RCC 7860 (cell line): ENCODE measurements at regions not wholly inside any gene's neighbourhood (a gene's known extent, or its start where the extent isn't known, plus 50 kb on each side); places are given as distances from the start of the nearest gene placed in this dataset.
"Not testable (repeated sequence)": the region's sequence is repeated elsewhere in the genome, so short reads cannot be mapped to it uniquely, and the experiment has no call there.

ENCODE experiments used
- DNase-seq: peaks from one replicate; pipeline ENCODE4 v3.0.0-alpha.2; 2015; ENCODE audit warnings: low spot score
- FAIRE-seq: peaks from 2 replicates; lab custom pipeline; 2012; peaks lifted over from hg19 to GRCh38; lab: Jason Lieb, UNC

DNA sequence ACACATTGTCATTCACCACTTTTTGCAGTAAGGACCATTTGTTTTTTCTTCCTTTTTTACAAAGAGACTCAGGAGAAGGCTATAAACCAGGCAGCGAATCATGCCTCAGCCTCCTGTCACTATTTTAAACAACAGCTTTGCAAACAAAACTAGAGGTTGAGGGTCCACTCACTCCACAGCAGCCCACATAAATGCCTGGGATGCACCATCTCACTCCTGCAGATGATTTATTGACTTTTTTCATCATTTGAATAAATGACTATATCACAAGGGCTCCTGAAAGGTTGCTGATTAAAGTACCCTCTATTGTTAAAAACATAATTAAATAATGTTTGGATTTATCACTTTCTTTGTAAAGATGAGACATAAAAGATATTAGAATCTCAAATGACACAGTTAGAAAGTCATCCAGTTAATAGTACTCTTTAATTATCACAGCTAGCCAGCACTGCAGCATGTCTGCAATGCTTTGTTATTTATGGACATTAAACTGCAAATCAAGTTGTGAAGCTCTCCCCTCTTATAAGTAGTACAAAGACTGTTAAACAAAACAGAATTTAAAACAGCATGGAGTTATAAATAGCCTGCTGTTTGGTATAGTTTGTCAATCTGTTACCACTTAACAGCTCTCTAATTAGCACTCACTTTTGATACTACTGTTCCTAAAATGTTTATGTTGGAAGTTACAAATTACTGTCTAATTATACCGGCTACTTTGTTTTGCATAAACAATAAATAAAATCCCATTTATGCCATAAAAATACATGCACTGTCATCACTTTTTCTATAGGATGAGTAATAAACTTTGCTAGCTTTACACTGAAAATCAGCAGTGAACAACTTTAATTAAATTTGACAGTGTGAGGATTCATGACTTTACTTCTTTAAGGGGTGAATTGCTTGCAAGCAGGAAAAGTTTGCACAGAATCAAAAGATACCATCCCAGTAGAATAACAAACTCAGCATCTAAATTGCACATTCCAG is 853.2 kb downstream of the UQCRFS1 start:
- FAIRE-seq (no peak), DNase-seq (no peak)

DNA sequence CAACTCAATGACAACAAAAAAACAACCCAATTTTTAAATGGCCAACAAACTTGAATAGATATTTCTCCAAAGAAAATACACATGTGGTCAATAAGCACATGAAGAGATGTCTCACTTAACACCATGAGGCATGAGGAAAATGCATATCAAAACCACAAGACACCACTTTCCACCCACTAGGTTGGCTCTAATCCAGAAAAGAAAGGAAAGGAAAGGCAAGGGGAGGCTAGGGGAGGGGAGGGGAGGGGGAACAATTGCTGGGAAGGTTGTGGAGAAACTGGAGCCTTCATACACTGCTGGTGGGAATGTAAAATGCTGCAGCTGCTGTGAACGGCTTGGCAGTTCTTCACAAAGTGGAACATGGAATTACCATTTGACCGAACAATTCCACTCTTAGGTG is 854.3 kb downstream of the UQCRFS1 start:
- no peak for DNase-seq
- no peak for FAIRE-seq

DNA sequence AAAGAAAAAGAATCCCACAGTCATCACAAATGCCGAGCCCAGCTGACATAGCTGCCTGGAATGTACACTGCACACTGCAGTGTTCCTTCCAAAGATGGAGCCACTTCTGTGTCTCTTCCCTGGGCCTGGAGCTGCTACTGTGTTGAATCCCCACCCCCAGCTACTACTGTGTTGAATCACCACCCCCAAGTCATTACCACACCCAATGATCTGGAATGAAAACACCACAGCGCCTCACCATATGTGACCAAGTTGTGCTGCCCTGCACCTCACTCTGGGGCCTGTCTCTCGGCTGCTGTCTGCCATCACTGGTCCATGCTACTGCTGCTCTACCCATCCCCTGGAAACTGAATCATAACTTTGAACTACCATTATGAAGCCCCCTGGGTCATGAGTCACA is 861.2 kb downstream of the UQCRFS1 start:
- DNase-seq, result no peak
- no peak for FAIRE-seq

DNA sequence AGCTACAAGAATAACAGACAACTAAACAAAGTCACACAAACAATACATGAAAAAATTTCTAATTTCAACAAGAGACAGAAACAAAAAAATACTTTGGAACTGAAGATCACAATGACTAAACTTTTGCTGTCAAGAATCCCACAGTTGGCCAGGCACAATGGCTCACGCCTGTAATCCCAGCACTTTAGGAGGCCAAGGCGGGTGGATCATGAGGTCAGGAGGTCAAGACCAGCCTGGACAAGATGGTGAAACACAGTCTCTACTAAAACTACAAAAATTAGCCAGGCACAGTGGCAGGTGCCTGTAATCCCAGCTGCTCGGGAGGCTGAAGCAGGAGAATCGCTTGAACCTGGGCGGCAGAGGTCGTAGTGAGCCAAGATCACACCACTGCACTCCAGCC is 861.6 kb downstream of the UQCRFS1 start:
- FAIRE-seq, DNase-seq: not testable (repeated sequence)

DNA sequence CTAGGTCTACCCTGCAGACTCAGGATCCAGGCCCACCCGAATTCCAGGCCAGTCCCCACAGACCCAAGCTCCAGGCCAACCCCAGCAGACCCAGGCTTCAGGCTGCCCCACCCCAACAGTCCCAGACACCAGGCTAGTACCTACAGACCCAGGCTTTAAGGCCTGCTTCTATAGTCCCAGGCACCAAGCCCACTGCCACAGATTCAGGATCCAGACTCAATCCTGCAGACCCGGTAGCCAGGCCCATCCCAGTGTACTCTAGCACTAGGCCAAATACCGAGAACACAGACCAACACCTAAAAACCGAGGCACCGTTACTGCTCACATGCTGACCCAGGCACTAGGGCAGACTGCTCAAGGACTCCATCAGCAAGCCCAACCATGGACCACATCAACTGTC is 862.3 kb downstream of the UQCRFS1 start:
- FAIRE-seq (no peak), DNase-seq (no peak)

DNA sequence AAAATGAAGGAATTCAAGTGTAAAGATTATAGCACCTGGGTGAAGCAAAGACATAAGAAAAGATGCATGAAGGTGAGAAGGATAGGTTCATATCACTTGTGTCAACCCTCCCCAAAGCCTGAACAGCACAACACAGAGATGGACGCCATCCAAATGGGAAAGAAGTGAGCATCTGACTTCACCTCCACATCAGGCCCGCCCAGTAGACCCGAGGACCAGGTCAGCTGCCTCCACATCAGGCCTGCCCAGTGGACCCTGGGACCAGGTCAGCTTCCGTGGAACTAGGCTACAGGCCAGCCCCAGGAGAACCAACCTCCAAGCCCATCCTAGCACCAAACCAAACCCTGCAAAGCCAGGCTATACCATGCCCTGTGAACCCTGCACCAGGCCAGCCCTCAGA is 862.9 kb downstream of the UQCRFS1 start:
- no peak for FAIRE-seq
- no peak for DNase-seq

DNA sequence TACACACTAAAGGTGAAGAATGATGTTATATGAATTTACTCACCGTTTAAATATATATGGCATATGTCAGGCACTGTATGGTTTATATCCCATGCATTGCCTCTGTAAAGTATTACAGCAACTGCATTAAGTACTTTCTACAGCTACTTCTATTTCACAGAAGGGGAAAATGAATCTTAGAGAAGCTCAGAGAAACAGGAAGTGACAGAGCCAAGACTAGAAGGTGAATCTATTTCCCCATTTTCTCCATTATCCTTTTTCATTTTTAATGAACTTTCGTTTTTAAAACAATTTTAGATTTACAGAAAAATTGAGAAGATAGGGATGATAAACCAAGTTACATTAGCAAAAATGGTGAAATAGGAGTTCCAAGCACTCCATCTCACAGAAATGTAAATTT is 863.3 kb downstream of the UQCRFS1 start:
- FAIRE-seq, result no peak
- no peak for DNase-seq

DNA sequence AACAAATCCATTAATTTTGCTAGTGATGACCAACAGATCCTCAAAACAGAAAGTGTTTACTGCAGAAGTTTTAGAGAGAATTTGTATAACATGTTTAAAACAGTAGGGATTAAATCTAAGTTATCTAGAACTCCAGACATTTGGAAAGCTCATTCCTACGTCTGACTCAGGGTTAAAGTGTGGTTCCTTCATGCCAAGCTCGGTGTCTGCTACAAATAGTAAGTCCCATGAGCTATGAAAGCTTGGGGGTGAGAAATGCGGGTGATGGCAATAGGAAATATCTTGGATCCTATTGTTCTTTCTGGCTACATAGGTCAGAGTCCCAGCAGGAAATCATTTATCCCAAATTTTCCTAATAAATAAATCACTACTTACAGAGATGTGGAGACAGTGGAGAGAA is 867.1 kb downstream of the UQCRFS1 start:
- DNase-seq (no peak), FAIRE-seq (no peak)

DNA sequence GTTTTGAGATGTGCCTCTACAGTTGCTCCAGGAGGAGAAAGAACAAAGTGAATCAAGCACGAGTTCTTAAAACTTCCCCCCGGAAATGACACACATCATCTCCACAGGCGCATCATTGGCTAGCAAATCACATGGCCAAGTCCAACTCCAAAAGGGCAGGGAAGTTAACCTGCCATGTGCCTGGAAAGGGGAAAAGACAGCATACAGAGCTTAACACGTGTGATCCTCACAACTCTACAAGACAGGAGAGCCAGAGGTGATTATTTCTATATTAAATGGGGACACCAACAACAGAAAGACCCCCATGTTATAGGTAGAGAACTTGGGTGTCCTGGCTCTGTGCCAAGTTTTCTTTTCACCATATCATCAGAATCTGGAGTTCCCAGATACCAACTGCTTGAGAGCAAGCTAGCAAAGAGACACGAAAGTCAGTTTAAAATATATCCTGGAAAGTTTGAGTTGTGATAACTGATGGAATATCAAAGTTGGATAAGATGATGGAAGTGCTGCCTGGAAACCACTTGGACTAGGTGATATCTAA is 871.1 kb downstream of the UQCRFS1 start:
- FAIRE-seq, result no peak
- no peak for DNase-seq

DNA sequence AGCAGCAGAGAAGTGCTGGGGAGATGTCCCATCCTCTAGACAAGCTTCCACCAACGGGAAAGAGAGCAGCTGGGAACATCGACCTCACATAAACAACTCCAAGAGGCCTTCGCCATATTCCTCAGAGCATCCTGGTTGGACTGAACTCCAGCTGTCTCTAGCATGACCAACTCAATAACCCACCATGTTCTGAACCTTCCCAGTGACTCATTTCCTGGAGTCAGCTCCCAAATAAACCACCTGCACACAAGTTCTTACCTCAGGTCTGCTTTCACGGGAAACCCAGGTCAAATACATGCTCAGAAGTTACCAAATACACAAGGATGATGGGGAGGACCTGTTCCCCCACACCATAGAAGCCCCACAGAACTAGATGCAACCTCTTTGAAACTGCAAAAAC is 878.5 kb downstream of the UQCRFS1 start:
- FAIRE-seq (no peak), DNase-seq (no peak)

DNA sequence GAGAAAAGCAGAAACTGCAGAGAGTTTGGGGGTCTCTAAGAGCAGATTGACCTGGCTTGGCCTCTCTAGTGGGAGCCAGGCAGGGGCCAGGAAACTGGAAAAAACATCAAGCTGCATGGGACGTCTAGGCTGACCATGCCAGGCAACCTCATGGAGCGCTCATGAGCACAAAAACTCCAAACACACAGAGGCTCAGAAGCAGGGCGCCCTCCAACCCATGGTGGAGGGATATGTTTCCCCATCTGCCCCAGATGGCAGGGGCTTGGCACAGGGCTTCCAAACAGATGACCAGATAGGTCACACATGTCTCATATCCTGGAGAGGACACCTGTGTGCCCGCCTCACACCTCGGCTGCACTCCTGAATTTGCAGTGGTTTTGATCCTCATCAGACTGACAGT is 879.0 kb downstream of the UQCRFS1 start:
- FAIRE-seq (no peak), DNase-seq (no peak)

DNA sequence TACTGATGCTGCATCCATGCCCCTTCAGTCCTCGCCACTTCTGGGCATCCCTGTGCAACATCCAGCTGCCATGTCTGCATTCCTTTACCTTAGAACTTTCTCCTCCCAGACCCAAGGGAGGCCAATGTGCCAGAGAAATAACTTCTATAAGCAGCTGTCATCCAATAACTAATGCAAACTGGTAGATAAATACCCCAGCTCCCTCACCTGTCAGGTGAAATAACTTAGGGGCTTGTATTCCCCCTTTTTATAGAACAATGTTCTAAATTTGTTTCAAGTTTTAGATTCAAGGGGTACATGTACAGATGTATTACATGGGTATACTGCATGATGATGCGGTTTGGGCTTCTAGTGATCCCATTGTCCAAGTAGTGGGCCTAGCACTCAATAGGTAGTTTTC is 880.1 kb downstream of the UQCRFS1 start:
- FAIRE-seq (no peak), DNase-seq (no peak)

DNA sequence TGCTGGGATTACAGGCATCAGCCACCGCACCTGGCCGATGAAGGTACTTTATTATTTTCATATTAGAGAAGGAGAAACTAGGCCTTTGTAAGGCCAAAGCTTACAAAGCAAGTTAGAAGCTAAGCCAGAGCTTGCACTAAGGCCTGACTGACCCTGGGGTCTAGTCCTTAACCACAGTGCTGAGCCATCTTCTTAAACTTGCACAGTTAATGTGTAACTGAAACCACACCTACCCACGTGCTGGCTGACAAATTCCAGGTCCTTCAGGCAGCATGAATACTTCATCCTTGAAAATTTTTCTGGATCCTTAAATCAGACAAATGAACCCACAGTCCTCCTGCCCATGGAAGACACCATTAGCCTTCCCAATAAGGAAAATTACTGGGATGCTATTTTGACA is 880.6 kb downstream of the UQCRFS1 start:
- FAIRE-seq, result no peak

DNA sequence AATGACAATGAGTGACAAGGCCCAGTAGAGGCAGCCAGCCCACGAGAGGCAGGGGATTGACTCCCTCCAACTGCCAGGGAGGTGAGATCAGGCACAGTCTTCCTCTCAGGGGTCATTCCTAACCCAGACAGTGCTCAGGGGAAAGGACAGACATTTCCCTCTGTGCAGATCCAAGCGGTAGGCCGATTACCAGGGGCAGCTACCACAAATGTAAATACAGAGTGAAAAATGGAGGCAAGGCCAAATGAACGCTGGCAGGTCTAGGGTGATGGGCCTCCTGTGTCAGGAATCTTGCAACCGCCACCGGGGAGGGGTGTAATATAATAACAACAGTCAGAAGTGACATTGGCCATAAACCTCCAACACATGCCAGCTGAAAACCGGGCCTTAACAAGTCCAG is 881.4 kb downstream of the UQCRFS1 start:
- DNase-seq, result no peak
- no peak for FAIRE-seq

More for the DNA sequence above, 880.6 kb downstream of the UQCRFS1 start:
- peak; percentile 6 for DNase-seq

DNA sequence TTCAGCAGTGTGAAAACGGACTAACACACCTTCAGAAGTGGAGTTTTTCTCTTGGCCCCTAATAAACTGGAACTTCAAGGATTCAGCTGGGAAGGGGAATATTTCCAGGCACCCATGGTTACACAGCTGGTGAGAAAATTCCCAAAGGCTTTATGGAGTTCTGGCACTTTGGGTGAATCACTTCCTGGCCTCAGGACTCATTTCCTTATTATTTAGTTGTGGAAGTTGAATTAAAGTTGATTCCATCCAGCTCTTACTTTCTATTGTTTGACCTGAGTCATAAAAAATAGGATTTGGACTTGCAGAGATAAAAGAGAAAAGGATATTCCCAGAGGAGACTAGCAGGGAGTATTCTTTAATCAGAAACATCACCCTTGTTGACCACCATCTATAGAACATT is 882.1 kb downstream of the UQCRFS1 start:
- DNase-seq (peak; percentile 35), FAIRE-seq (no peak)

DNA sequence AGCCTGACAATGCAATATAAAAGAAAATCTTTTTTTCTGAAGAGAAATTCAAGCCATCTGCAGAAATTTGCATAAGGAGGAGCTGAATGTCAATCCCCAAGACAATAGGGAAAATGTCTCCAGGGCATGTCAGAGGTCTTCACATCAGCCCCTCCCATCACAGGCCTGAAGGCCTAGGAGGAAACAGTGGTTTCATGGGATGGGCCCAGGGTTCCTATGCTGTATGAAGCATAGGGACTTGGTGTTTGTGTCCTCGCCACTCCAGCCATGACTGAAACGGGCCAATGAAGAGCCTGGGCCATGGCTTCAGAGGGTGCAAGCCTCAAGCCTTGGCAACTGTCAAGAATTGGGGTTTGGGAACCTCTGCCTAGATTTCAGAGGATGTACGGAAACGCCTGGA is 883.5 kb downstream of the UQCRFS1 start:
- DNase-seq, result no peak
- no peak for FAIRE-seq

DNA sequence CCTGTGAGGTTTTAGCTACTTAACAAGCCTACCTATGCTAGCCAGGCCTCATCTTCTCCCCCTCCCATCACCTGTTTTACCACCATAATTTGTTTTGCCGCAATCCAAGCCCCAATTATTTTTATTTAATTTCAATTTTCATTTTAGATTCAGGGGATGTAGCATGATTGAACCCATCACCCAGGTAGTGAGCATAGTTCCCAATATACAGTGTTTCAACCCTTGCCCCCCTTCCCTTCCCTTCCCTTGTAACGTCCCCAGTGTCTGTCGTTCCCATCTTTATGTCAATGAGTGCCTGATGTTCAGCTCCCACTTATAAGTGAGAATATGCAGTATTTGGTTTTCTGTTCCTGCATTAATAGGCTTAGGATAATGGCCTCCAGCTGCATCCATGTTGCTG is 885.0 kb downstream of the UQCRFS1 start:
- FAIRE-seq, result no peak
- DNase-seq, result no peak

DNA sequence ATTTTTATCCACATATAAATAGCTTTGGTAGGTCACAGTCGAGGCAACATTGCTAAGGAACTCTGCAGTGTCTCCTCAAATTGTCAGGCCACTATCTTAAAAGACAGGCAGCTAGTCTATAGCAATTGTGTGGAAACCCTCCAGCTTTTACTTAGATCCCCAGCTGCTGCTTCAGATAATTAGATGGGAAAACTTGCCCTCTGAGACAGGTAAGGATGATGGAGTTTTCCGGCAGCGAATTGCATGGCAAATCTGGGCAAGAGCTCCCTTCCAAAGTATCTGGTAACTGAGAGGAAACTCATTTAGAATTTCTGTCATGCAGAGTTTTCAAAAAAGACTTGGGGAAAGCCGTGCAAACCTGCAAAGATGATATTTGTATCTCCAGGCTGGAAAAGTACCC is 886.2 kb downstream of the UQCRFS1 start:
- no peak for FAIRE-seq
- DNase-seq, result no peak

DNA sequence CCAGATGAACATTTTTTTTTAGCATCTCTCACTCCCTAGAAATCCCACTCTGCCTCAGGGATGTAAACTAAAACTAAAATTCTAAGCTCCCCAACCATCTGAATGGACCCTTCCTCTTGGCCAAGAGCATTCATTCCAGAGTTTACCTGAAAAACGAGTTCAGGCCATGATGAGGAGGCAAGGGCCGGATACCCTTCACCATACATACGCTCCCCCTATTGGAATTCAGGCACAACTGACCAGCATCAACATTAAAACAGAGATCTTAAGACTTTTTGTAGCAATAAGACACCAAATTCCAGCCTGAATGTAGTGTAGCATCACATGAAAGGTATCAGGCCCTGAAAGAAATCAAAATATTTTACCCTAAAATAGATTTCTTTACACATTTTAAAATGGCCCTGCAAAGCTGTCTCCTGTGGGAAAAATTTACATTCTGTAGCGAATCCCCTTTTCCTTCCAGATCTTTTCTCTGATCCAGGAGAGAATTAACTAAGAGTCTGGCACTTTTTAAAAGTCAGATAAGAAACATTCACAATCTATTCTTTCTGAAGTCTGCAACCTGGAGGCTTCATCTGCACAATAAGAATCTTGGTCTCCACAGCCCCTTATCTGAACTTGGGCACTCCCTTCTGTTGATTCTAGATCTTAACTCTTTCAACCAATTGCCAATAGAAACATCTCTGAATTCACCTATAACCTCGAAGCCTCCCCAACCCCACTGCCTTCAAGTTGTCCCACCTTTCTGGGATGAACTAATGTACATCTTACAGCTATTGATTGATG is 888.5 kb downstream of the UQCRFS1 start:
- no peak for FAIRE-seq
- no peak for DNase-seq

DNA sequence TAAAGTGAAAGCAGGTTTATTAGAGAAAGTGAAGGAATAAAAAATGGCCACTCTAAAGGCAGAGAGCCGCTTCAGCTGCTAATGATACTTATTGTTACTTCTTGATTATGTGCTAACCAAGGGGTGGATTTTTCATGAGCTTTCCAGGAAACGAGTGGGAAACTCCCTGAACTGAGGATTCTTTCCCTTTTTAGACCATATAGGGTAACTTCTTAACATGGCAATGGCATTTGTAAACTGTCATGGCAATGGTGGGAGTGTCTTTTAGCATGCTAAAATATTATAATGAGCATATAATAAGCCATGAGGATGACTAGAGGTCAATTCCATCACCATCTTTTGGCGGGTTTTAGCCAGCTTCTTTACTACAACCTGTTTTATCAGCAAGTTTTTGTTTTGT is 890.0 kb downstream of the UQCRFS1 start:
- no peak for FAIRE-seq
- no peak for DNase-seq

DNA sequence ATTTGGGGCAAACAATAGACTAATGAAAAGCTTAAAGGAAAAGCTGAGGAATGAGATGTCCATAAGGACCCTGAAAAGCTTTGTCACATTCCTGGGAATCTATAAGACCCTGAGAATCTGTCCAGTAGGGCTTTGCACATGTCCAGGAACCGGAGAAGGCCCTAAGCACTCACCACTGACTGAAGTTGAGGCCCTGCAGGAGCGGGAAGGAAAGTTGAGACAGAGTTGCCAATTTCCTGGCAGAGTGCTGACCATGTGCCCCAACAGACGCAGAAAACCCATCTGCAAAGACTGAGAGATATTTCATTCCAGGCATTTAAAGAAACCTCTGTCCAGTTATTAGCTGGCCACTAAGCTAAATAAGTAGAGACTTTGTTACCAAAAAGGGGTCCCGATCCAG is 890.5 kb downstream of the UQCRFS1 start:
- FAIRE-seq (no peak), DNase-seq (no peak)

DNA sequence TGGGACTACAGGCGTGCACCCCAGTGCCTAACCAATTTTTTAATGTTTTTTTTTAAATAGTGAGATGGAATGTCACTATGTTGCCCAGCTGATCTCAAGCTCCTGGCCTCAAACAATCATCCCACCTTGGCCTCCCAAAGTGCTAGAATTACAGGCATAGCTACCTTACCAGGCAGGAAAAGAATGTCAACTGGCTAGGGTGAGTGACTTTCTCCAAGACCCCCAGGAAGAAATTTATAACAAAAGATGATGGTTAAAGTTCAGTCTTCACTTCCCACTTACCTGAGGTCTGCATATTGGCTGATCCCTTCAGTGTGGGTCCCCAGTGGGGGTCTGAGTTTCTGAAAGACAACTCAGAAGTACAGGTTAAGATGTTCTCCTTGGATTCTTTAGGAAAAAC is 893.0 kb downstream of the UQCRFS1 start:
- FAIRE-seq (no peak), DNase-seq (no peak)
